ENCODE measurements at regions not wholly inside any gene's neighbourhood (a gene's known extent, or its start where the extent isn't known, plus 50 kb on each side); places are given as distances from the start of the nearest gene placed in this dataset.
"Not testable (repeated sequence)": the region's sequence is repeated elsewhere in the genome, so short reads cannot be mapped to it uniquely, and the experiment has no call there.

DNA sequence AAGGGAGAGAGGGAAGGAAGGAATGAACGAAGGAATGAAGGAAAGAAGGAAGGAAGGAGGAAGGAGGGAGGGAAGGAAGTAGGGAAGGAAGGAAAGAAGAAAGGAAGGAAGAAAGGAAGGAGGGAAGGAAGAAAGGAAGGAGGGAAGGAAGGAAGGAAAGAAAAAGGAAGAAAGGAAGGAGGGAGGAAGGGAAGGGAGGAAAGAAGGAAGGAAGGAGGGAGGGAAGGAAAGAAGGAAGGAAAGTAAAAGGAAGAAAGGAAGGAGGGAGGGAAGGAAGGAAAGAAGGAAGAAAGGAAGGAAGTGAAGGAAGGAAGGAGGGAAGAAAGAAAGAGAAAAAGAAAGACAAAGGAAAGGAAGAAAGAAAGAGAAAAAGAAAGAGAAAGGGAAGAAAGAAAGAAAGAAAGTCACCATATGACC is 442.4 kb downstream of the RBFOX1 start:
- DNase-seq = no peak

DNA sequence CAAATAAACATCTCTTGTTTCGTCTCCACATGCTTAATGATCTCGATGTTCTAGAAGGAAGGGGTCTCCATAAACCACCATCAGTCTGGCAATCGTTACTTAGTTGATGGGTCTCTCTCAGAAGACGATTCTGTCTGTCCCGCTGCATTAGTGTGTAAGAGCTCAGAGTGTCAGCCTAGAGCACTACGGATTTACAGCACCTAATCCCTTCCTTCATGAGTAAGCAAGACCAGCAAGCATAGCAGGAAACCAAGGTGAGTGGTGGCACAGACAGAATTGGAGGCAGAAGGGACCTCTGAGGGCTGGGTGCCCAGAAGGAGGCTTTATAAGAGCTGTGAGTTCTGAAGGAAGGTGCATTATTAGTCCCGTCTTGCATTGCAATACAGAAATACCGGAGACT is 440.1 kb downstream of the RBFOX1 start:
- no peak for DNase-seq

DNA sequence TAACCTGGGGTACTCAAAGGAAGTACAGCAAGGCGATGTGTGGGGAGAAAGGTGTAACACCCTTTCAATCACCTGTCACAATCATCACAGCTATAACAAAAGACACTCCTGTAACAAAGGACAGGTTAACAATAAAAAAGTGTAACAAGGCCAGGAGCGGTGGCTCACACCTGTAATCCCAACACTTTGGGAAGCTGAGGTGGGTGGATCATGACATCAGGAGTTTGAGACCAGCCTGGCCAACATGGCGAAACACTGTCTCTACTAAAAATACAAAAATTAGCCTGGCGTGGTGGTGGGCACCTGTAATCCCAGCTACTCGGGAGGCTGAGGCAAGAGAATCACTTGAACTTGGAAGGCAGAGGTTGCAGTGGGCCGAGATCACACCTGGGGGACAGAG is 436.4 kb downstream of the RBFOX1 start:
- not testable (repeated sequence) for DNase-seq

DNA sequence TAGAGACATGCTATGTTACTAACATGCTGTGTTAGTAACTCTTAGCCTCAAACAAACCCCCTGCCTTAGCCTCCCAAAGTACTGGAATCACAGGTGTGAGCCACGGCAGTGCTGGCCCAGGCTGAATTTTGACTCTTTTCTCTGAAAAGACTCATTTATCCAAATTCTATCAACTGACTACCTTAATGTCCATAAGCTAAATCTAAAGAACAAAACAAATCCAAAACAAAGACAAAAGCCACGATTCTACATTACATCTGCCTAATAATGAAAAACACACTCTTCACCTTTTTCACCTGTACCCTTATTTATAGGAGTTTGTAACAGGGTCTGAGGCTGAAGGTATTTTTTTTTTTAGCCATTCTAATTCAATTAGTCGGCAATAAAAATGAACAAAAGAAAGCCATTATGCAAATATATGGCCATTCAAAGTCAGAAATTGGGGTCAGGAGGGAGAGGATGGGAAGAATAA is 432.5 kb downstream of the RBFOX1 start:
- DNase-seq = no peak

DNA sequence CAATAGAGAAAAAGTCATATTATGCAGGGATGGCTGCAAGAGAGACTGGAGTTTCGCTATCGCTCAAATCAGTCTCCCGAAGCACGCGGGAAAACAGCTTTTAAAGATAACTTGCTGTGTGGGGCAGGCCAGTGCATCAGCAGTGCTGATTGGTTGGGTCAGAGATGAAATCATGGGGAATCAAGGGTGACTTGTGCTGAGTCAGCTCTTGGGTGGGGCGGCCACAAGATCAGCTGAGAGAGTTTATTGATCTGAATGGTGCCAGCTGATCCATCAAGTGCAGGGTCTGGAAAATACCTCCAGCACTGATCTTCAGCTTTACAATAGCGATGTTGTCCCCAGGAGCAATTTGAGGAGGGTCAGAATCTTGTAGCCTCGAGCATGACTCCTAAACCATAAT is 430.5 kb downstream of the RBFOX1 start:
- DNase-seq = no peak

Measured in NCI-H345 (cell line).